ENCODE measurements at regions not wholly inside any gene's neighbourhood (a gene's known extent, or its start where the extent isn't known, plus 50 kb on each side); places are given as distances from the start of the nearest gene placed in this dataset.
"Not testable (repeated sequence)": the region's sequence is repeated elsewhere in the genome, so short reads cannot be mapped to it uniquely, and the experiment has no call there.

GRCh38 chr5:71783891-71784290 is 64.8 kb downstream of the CARTPT start:
- no peak for TF ChIP-seq CTCF (IDR thresholded peaks at IDR 0.05; ENCODE audit: low read depth, low read length)
- no peaks in the 10 kb centered on the region for H3K9me3 ChIP-seq (ENCODE audit: severe bottlenecking)
- no peak overlapping the region for H3K4me3 ChIP-seq (ENCODE audit: low read depth, low read length)
- no peak overlapping the region for H3K27ac ChIP-seq
- no peak for DNase-seq
- H3K36me3 ChIP-seq, result no peaks in the 10 kb centered on the region
- H3K27me3 ChIP-seq (ENCODE audit: insufficient read depth, low read depth, severe bottlenecking), result no peaks in the 10 kb centered on the region

- H3K27ac ChIP-seq, result no peak overlapping the region
- H3K36me3 ChIP-seq, result no peaks in the 10 kb centered on the region
- TF ChIP-seq CTCF (IDR thresholded peaks at IDR 0.05; ENCODE audit: low read depth, low read length), result no peak
- no peak overlapping the region for H3K4me3 ChIP-seq (ENCODE audit: low read depth, low read length)
- DNase-seq, result no peak
- H3K9me3 ChIP-seq (ENCODE audit: severe bottlenecking), result no peaks in the 10 kb centered on the region
- no peaks in the 10 kb centered on the region for H3K27me3 ChIP-seq (ENCODE audit: insufficient read depth, low read depth, severe bottlenecking)
These were observed 67.4 kb downstream of the CARTPT start for GRCh38 chr5:71786337-71787055.

GRCh38 chr5:71788794-71789193 is 69.7 kb downstream of the CARTPT start:
- Histone ChIP-seq H3K9me3 (ENCODE audit: severe bottlenecking) (peaks cover 5% of the 10 kb centered on the region), H3K4me3 (ENCODE audit: low read depth, low read length) (no peak overlapping the region), H3K27me3 (ENCODE audit: insufficient read depth, low read depth, severe bottlenecking) (no peaks in the 10 kb centered on the region), H3K27ac (no peak overlapping the region), H3K36me3 (no peaks in the 10 kb centered on the region)
- TF ChIP-seq CTCF (IDR thresholded peaks at IDR 0.05; ENCODE audit: low read depth, low read length), result no peak
- no peak for DNase-seq

- peak overlapping the region; percentile 62 for H3K27ac ChIP-seq
- no peak overlapping the region for H3K4me3 ChIP-seq (ENCODE audit: low read depth, low read length)
- no peaks in the 10 kb centered on the region for H3K27me3 ChIP-seq (ENCODE audit: insufficient read depth, low read depth, severe bottlenecking)
- TF ChIP-seq CTCF (IDR thresholded peaks at IDR 0.05; ENCODE audit: low read depth, low read length), result no peak
- peaks cover 9% of the 10 kb centered on the region for H3K9me3 ChIP-seq (ENCODE audit: severe bottlenecking)
- no peaks in the 10 kb centered on the region for H3K36me3 ChIP-seq
- no peak for DNase-seq
These were observed 70.7 kb downstream of the CARTPT start for GRCh38 chr5:71789746-71790145.

GRCh38 chr5:71790433-71790832 is 71.4 kb downstream of the CARTPT start:
- peak overlapping the region; percentile 23; the same call in 1 of the 2 replicates for H3K4me3 ChIP-seq (ENCODE audit: low read depth, low read length)
- peak overlapping the region; percentile 62 for H3K27ac ChIP-seq
- H3K27me3 ChIP-seq (ENCODE audit: insufficient read depth, low read depth, severe bottlenecking), result no peaks in the 10 kb centered on the region
- DNase-seq, result peak; percentile 80
- H3K36me3 ChIP-seq, result no peaks in the 10 kb centered on the region
- no peak for TF ChIP-seq CTCF (IDR thresholded peaks at IDR 0.05; ENCODE audit: low read depth, low read length)
- H3K9me3 ChIP-seq (ENCODE audit: severe bottlenecking), result peaks cover 12% of the 10 kb centered on the region

- not testable (repeated sequence) for H3K27ac ChIP-seq; H3K4me3 ChIP-seq (ENCODE audit: low read depth, low read length); H3K27me3 ChIP-seq (ENCODE audit: insufficient read depth, low read depth, severe bottlenecking); DNase-seq; H3K36me3 ChIP-seq
- H3K9me3 ChIP-seq (ENCODE audit: severe bottlenecking), result peaks cover 12% of the 10 kb centered on the region
These were observed 73.0 kb downstream of the CARTPT start for GRCh38 chr5:71792041-71792440.

Data from WERI-Rb-1 (cell line).